ENCODE measurements at regions not wholly inside any gene's neighbourhood (a gene's known extent, or its start where the extent isn't known, plus 50 kb on each side); places are given as distances from the start of the nearest gene placed in this dataset.
"Not testable (repeated sequence)": the region's sequence is repeated elsewhere in the genome, so short reads cannot be mapped to it uniquely, and the experiment has no call there.

DNA sequence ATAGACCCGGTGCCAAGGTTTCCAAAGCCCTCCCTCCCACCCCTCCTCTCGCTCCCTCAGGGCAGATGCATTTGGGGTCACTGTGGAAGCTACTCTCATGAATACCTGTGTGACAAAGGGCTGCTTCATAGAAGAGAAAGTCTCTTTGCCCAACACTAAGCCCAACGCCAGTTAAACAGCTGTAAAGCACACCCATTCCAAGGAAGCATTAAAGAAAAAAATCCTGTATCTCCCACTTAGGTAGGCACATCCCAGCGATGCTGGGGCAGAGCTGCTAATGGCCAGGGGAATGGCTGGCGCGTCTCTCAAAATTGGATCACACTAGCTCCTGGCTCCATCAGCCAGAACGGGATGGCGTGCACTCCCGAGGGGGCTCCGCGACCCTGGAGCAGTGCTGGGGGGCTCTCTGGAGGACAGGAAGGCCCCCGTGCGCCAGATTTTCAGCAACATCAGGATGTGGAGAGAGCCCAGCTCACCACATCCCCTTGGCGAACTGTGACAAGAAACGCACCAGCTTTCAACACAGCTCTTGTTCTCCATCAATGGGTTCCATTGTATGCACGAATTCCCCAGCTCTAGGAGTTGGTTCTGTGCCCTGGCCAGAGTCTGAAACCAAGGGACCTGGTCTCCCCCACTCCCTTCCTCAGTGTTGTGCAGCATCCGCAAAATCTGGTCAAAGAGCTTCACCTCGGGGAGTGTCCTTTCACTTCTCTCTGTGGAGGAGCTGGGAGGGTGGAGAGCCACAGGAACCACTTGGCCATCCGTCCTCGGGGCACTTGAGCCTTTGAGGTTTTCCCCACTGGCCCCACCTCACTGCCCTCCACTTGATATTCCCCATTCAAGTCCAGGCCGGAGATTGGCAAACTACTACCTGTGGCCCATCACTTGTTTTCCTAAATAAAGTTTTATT is 74.1 kb downstream of the TFAP2C start:
- intact Hi-C loops (cut with DNase I): no loop called here
- no peak for ATAC-seq
- no peaks in the 10 kb centered on the region for H3K9me3 ChIP-seq

DNA sequence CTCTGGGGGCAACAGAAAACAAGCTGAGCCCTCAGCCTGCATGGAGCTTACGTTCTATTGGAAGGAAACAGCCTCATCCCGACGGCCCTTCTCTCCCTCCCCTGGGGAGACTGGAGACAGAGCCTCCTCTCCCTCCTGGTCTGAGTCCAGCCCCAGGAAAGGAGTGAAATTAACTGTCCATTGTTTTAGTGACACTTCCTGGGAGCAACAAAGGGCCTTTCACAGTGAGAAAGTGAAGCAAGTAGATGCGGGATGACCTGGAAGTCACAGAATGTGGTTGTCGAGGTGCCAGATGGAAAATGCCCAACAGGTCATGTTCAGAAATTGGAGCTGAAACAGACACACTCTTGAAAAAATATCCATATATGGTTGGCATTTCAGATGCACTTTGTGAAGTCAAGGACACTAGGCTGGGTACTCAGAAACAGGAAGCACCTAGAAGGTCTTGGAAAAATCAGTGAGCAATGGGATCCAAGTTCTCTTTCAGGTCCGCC is 77.8 kb downstream of the TFAP2C start:
- peaks cover 0 to 27% (median 12%) of the 10 kb centered on the region in 7 donors for H3K27me3 ChIP-seq
- H3K4me1 ChIP-seq: no peaks in the 10 kb centered on the region
- no peaks in the 10 kb centered on the region for H3K9me3 ChIP-seq
- H3K27ac ChIP-seq: no peak overlapping the region
- H3K4me3 ChIP-seq: no peak overlapping the region
- DNase-seq (no peak), ATAC-seq (no peak)
- WGBS, 2 donors: 68 to 83% methylated on average over 6 of the region's 6 CpGs
- intact Hi-C loops (cut with DNase I): no loop called here
- TF ChIP-seq, protein P1, sequence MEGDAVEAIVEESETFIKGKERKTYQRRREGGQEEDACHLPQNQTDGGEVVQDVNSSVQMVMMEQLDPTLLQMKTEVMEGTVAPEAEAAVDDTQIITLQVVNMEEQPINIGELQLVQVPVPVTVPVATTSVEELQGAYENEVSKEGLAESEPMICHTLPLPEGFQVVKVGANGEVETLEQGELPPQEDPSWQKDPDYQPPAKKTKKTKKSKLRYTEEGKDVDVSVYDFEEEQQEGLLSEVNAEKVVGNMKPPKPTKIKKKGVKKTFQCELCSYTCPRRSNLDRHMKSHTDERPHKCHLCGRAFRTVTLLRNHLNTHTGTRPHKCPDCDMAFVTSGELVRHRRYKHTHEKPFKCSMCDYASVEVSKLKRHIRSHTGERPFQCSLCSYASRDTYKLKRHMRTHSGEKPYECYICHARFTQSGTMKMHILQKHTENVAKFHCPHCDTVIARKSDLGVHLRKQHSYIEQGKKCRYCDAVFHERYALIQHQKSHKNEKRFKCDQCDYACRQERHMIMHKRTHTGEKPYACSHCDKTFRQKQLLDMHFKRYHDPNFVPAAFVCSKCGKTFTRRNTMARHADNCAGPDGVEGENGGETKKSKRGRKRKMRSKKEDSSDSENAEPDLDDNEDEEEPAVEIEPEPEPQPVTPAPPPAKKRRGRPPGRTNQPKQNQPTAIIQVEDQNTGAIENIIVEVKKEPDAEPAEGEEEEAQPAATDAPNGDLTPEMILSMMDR (IDR thresholded peaks at IDR 0.05): no peak
- H3K36me3 ChIP-seq: no peaks in the 10 kb centered on the region

More for the DNA sequence above, 74.1 kb downstream of the TFAP2C start:
- H3K4me1 ChIP-seq: no peaks in the 10 kb centered on the region
- no peaks in the 10 kb centered on the region for H3K36me3 ChIP-seq
- no peak overlapping the region for H3K4me3 ChIP-seq
- TF ChIP-seq, protein P1 (IDR thresholded peaks at IDR 0.05): no peak
- no peak for DNase-seq
- WGBS, 2 donors: 80 to 81% methylated on average over 21 of the region's 21 CpGs
- peaks cover 0 to 31% (median 13%) of the 10 kb centered on the region in 7 donors for H3K27me3 ChIP-seq
- H3K27ac ChIP-seq: no peak overlapping the region

DNA sequence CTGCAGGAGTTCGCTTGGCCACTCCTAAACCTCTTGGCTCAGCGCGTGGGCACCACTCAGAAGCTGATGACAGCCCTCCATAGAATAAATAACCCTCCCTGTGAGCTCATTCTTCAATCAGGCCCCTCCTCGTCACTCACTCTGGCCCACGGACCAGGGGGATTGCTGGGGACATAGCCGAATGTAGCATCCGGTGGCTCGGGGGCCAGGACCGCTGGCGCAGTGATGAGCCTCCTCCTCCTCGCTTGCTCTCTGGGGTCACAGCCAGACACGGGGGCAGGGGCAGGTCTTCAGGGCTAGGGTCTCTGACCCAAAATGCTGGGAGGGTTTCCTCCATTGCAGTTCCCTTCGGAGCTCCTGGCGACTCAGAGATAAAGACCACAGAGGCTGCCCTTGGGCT is 79.9 kb downstream of the TFAP2C start:
- Histone ChIP-seq H3K9me3 (no peaks in the 10 kb centered on the region), H3K36me3 (no peaks in the 10 kb centered on the region), H3K27ac (no peak overlapping the region), H3K4me3 (no peak overlapping the region), H3K27me3 (peaks cover 0 to 22% (median 12%) of the 10 kb centered on the region in 7 donors), H3K4me1 (no peaks in the 10 kb centered on the region)
- intact Hi-C loops (cut with DNase I): no loop called here
- 56 to 57% methylated on average over 14 of the region's 14 CpGs for WGBS, 2 donors
- no peak for ATAC-seq
- DNase-seq: no peak
- TF ChIP-seq, protein P1 (IDR thresholded peaks at IDR 0.05): no peak

DNA sequence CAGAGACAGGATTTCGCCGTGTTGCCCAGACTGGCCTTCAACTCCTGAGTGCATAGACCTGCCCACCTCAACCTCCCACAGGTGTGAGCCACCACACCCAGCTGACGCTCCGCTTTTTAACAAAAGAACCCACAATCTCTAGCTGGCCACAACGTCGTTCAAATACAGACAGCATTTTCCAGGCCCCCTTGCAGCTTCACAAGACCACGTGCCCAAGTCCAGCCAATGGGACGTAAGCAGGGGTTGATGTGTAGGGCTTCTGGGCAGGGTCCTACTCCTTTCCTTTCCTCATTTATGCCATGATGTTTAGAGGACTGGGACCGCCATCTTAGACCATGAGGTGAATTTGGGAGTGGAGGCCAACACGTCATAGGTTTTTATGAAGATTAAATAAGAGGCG is 81.0 kb downstream of the TFAP2C start:
- Histone ChIP-seq H3K27me3 (peaks cover 0 to 22% (median 12%) of the 10 kb centered on the region in 7 donors), H3K27ac (no peak overlapping the region), H3K36me3 (no peaks in the 10 kb centered on the region), H3K9me3 (no peaks in the 10 kb centered on the region), H3K4me3 (no peak overlapping the region), H3K4me1 (no peaks in the 10 kb centered on the region)
- DNase-seq: no peak
- 92% methylated on average over 11 of the region's 11 CpGs for WGBS, 2 donors
- intact Hi-C loops (cut with DNase I): no loop called here
- TF ChIP-seq, protein P1 (IDR thresholded peaks at IDR 0.05): no peak
- ATAC-seq: no peak

DNA sequence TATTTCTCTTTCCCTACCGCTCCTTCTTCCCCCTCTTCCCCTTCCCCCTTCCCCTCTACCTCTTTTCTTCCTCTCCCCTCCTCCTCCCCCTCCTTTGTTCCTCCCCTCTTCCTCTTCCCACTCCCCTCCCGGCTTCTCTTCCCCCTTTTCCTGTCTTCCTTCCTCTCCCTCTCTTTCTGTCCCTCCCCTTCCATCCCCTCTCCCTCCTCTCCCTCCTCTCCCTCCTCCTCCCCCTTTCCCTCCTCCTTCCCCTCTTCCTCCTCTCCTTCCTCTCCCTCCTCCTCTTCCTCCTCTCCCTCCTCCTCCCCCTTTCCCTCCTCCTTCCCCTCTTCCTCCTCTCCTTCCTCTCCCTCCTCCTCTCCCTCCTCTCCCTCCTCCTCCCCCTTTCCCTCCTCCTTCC is 81.5 kb downstream of the TFAP2C start:
- peaks cover 0 to 22% (median 12%) of the 10 kb centered on the region in 7 donors for H3K27me3 ChIP-seq
- 53 to 59% methylated on average over 2 of the region's 2 CpGs for WGBS, 2 donors
- intact Hi-C loops (cut with DNase I): not testable (repeated sequence)

More for the DNA sequence above, 81.5 kb downstream of the TFAP2C start:
- H3K9me3 ChIP-seq, DNase-seq, H3K27ac ChIP-seq, H3K4me1 ChIP-seq, ATAC-seq, H3K36me3 ChIP-seq, H3K4me3 ChIP-seq: not testable (repeated sequence)
